DOHH2 (cell line): ENCODE measurements at regions not wholly inside any gene's neighbourhood (a gene's known extent, or its start where the extent isn't known, plus 50 kb on each side); places are given as distances from the start of the nearest gene placed in this dataset.

ENCODE experiments used
- H3F3A ChIP-seq: fragments of 200-600 bp; sonication (generic), shearing (Covaris generic); 2 replicates; pipeline ENCODE4 v1.6.0; 2016; ENCODE audit warnings: antibody characterized with exemption, mild to moderate bottlenecking; ENCODE audit not compliant: control insufficient read depth, insufficient read depth
- H3K27ac ChIP-seq: fragments of 200-600 bp; sonication (generic); 2 replicates; pipeline ENCODE4 v1.5.1; 2014; ENCODE audit warnings: low read depth, mild to moderate bottlenecking, low read length, moderate library complexity
- H3K27me3 ChIP-seq: fragments of 200-600 bp; sonication (generic); 2 replicates; pipeline ENCODE4 v1.6.1; 2014; ENCODE audit warnings: mild to moderate bottlenecking, low read length, mixed read lengths; ENCODE audit not compliant: control insufficient read depth
- H3K36me3 ChIP-seq: fragments of 200-600 bp; sonication (generic); 2 replicates; pipeline ENCODE4 v1.6.1; 2014; ENCODE audit warnings: mild to moderate bottlenecking, low read length, moderate library complexity, mixed read lengths; ENCODE audit not compliant: control insufficient read depth
- H3K4me1 ChIP-seq: fragments of 200-600 bp; sonication (generic); 2 replicates; pipeline ENCODE4 v1.6.1; 2014; ENCODE audit warnings: mild to moderate bottlenecking, low read length, mixed read lengths; ENCODE audit not compliant: control insufficient read depth
- H3K4me2 ChIP-seq: fragments of 200-600 bp; sonication (generic); 2 replicates; pipeline ENCODE4 v1.6.0; 2014; ENCODE audit warnings: mild to moderate bottlenecking, low read length, moderate library complexity
- H3K4me3 ChIP-seq: fragments of 200-600 bp; sonication (generic); 2 replicates; pipeline ENCODE4 v1.5.1; 2014; ENCODE audit warnings: mild to moderate bottlenecking, low read length, mixed read lengths
- H3K79me2 ChIP-seq: fragments of 200-600 bp; sonication (generic); 2 replicates; pipeline ENCODE4 v1.6.1; 2014; ENCODE audit warnings: mild to moderate bottlenecking, low read length, mixed read lengths; ENCODE audit not compliant: control insufficient read depth
- H3K9me2 ChIP-seq: fragments of 200-600 bp; sonication (generic); replicated peaks from 2 replicates; pipeline ENCODE4 v1.6.1; 2014; ENCODE audit warnings: mild to moderate bottlenecking, low read length, mixed read lengths; ENCODE audit not compliant: control insufficient read depth
- H3K9me3 ChIP-seq: fragments of 200-600 bp; sonication (generic); 2 replicates; pipeline ENCODE4 v1.6.1; 2014; ENCODE audit warnings: antibody characterized with exemption, low read length, mixed read lengths; ENCODE audit not compliant: control insufficient read depth, insufficient read depth
- H4K20me1 ChIP-seq: fragments of 200-600 bp; sonication (generic); 2 replicates; pipeline ENCODE4 v1.6.0; 2014; ENCODE audit warnings: low read depth, mild to moderate bottlenecking, antibody characterized with exemption, low read length, moderate library complexity; ENCODE audit not compliant: control insufficient read depth, insufficient read depth
- CTCF ChIP-seq: fragments of 200-600 bp; sonication (generic); IDR thresholded peaks from one replicate; pipeline ENCODE4 v1.5.1; 2014; ENCODE audit warnings: antibody characterized with exemption, mild to moderate bottlenecking, low read depth, low read length; ENCODE audit not compliant: poor library complexity, severe bottlenecking
- EZH2phosphoT487 ChIP-seq: fragments of 200-600 bp; sonication (generic); IDR thresholded peaks from 2 replicates; pipeline ENCODE4 v1.6.1; 2017; ENCODE audit warnings: borderline replicate concordance, mild to moderate bottlenecking, antibody characterized with exemption, low read length, moderate library complexity, mixed read lengths

- Histone ChIP-seq H3K4me1 (no peaks in the 10 kb centered on the region), H3K27me3 (no peaks in the 10 kb centered on the region), H3K9me3 (peaks cover 8% of the 10 kb centered on the region; the same call in 1 of the 2 replicates), H3K9me2 (no peaks in the 10 kb centered on the region), H3K4me2 (no peak overlapping the region), H3K79me2 (no peaks in the 10 kb centered on the region), H3K36me3 (no peaks in the 10 kb centered on the region), H3K4me3 (no peak overlapping the region), H3F3A (no peaks in the 10 kb centered on the region), H4K20me1 (no peaks in the 10 kb centered on the region), H3K27ac (no peak overlapping the region)
- TF ChIP-seq EZH2phosphoT487 (no peak), CTCF (no peak)
Measured at GRCh38 chr2:17070711-17071110, 405.1 kb upstream of the CYRIA start.

GRCh38 chr2:17069564-17069963, 403.9 kb upstream of the CYRIA start:
- Histone ChIP-seq H3K9me2 (no peaks in the 10 kb centered on the region), H3K27me3 (no peaks in the 10 kb centered on the region), H3K27ac (no peak overlapping the region), H3K36me3 (no peaks in the 10 kb centered on the region), H3F3A (no peaks in the 10 kb centered on the region), H3K9me3 (peaks cover 8% of the 10 kb centered on the region; the same call in 1 of the 2 replicates), H4K20me1 (no peaks in the 10 kb centered on the region), H3K4me2 (no peak overlapping the region), H3K79me2 (no peaks in the 10 kb centered on the region), H3K4me3 (no peak overlapping the region), H3K4me1 (no peaks in the 10 kb centered on the region)
- no peak for TF ChIP-seq CTCF
- TF ChIP-seq EZH2phosphoT487: no peak

- Histone ChIP-seq H3K4me2 (no peak overlapping the region), H3K27me3 (no peaks in the 10 kb centered on the region), H4K20me1 (no peaks in the 10 kb centered on the region), H3F3A (no peaks in the 10 kb centered on the region), H3K9me2 (no peaks in the 10 kb centered on the region), H3K4me3 (no peak overlapping the region), H3K36me3 (no peaks in the 10 kb centered on the region), H3K9me3 (peaks cover 8% of the 10 kb centered on the region; the same call in 1 of the 2 replicates), H3K27ac (no peak overlapping the region), H3K79me2 (no peaks in the 10 kb centered on the region), H3K4me1 (no peaks in the 10 kb centered on the region)
- TF ChIP-seq EZH2phosphoT487 (no peak), CTCF (no peak)
Measured at GRCh38 chr2:17068021-17068420, 402.4 kb upstream of the CYRIA start.

- H3K9me3 ChIP-seq: no peaks in the 10 kb centered on the region; the same call in 1 of the 2 replicates
- H3K27me3 ChIP-seq: no peaks in the 10 kb centered on the region
- TF ChIP-seq EZH2phosphoT487 (no peak), CTCF (no peak)
- H3F3A ChIP-seq: no peaks in the 10 kb centered on the region
- no peaks in the 10 kb centered on the region for H3K4me1 ChIP-seq
- H3K27ac ChIP-seq: no peak overlapping the region
- no peak overlapping the region for H3K4me3 ChIP-seq
- H3K79me2 ChIP-seq: no peaks in the 10 kb centered on the region
- H4K20me1 ChIP-seq: no peaks in the 10 kb centered on the region
- no peaks in the 10 kb centered on the region for H3K36me3 ChIP-seq
- no peak overlapping the region for H3K4me2 ChIP-seq
- no peaks in the 10 kb centered on the region for H3K9me2 ChIP-seq
Measured at GRCh38 chr2:17065536-17065935, 399.9 kb upstream of the CYRIA start.
